ENCODE measurements at regions not wholly inside any gene's neighbourhood (a gene's known extent, or its start where the extent isn't known, plus 50 kb on each side); places are given as distances from the start of the nearest gene placed in this dataset.
A peak's percentile ranks its signal among the peaks of the same experiment; 100 is the strongest.

DNA sequence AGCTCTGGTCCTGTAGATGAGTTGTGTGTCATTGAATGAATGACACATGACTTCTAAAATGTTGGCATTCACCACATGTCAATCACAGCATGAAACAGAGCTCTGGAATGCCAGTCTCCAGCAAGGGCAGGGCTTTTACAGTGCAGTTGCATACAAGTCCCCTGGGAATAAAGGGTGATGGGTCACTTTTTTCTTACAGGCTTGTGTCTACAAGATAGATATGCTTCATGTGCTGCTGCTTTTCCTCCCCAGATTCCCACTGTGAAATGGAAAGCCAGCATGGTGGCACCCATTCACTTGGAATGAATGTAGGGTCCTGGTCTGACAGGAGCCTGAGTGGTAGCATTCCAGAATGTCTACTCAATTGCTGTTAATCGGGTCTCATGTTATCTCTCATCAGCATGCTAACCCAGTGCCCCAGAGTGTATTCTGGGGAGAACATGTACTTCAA, 159.1 kb upstream of the KIT start:
- no peak for TF ChIP-seq CTCF (conservative IDR thresholded peaks at IDR 0.05; ENCODE audit: low read depth, low read length)
- peak; percentile 40 for DNase-seq (ENCODE audit: low read depth)
- H3K4me3 ChIP-seq (ENCODE audit: low read length): no peak overlapping the region

DNA sequence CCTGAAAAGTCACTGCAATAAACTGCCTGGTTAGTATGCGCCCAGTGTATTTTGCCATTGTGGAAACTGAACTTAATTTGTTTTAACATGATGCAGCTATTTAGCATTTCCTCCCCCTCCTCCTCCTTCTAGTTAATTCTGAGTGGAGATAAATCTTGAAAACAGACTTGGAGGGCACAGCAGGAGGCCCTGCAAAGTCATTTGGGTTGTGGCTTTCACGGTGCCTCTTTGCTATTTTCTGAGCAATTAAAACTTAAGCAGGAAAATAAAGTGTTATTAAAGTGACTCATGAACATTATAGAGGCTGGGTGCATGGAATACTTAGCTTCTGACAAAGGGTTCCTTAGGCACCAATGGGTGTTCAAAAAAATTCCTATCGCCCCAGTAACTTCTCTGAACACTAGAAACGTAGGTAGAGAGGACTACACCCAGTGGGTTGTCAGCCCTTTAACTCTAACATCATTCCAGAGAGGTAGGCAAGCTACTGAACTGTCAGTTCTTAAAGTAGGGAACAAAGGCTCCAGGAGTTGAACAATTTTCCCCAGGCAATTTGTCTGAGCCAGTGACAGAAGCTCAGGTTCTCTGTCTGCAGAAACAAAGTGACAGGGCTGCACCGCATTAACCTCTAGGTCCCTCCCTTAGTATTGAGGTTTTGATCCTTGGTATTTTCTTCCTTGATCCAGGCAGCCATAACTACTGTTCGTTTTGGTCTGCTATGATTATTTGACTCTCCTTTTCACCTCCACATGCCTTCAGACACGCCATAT, 158.3 kb upstream of the KIT start:
- H3K4me3 ChIP-seq (ENCODE audit: low read length): no peak overlapping the region
- no peak for DNase-seq (ENCODE audit: low read depth)
- TF ChIP-seq CTCF (conservative IDR thresholded peaks at IDR 0.05; ENCODE audit: low read depth, low read length): no peak

- no peak for TF ChIP-seq CTCF (conservative IDR thresholded peaks at IDR 0.05; ENCODE audit: low read depth, low read length)
- no peak for DNase-seq (ENCODE audit: low read depth)
- H3K4me3 ChIP-seq (ENCODE audit: low read length): no peak overlapping the region
Measured at GRCh38 chr4:54505362-54505761, 152.4 kb upstream of the KIT start.

- DNase-seq (ENCODE audit: low read depth): no peak
- TF ChIP-seq CTCF (conservative IDR thresholded peaks at IDR 0.05; ENCODE audit: low read depth, low read length): no peak
- no peak overlapping the region for H3K4me3 ChIP-seq (ENCODE audit: low read length)
Measured at GRCh38 chr4:54505996-54506395, 151.8 kb upstream of the KIT start.

GRCh38 chr4:54509057-54509456, 148.7 kb upstream of the KIT start:
- DNase-seq (ENCODE audit: low read depth): no peak
- no peak overlapping the region for H3K4me3 ChIP-seq (ENCODE audit: low read length)
- no peak for TF ChIP-seq CTCF (conservative IDR thresholded peaks at IDR 0.05; ENCODE audit: low read depth, low read length)

GRCh38 chr4:54513204-54513603, 144.6 kb upstream of the KIT start:
- no peak for DNase-seq (ENCODE audit: low read depth)
- no peak overlapping the region for H3K4me3 ChIP-seq (ENCODE audit: low read length)
- no peak for TF ChIP-seq CTCF (conservative IDR thresholded peaks at IDR 0.05; ENCODE audit: low read depth, low read length)

GRCh38 chr4:54513741-54514140, 144.0 kb upstream of the KIT start:
- H3K4me3 ChIP-seq (ENCODE audit: low read length): no peak overlapping the region
- DNase-seq (ENCODE audit: low read depth): no peak
- no peak for TF ChIP-seq CTCF (conservative IDR thresholded peaks at IDR 0.05; ENCODE audit: low read depth, low read length)

Measured in retinal pigment epithelial cell (primary cell).